Caco-2 (cell line): ENCODE measurements at regions not wholly inside any gene's neighbourhood (a gene's known extent, or its start where the extent isn't known, plus 50 kb on each side); places are given as distances from the start of the nearest gene placed in this dataset.

Source experiments
- BruUV-seq: library from RNA; stranded (reverse); fragments of 400-500 nt; replicated peaks from 2 replicates; lab custom pipeline; 2021; lab: Mats Ljungman, UMichigan
- CTCF ChIA-PET: fragments of 300-600 bp; sonication (Branson Sonifier 250); formaldehyde crosslinking; loops from one replicate; lab custom pipeline; 2022; ENCODE audit warnings: antibody characterized with exemption; lab: Charles Lee
- POLR2A ChIA-PET: fragments of 300-600 bp; sonication (Branson Sonifier 250); formaldehyde crosslinking; loops from one replicate; lab custom pipeline; 2022; ENCODE audit warnings: antibody characterized with exemption; lab: Charles Lee
- DNase-seq, 2 experiments: peaks; one replicate each; pipeline versions ENCODE4 v3.0.0 to v3.0.0-alpha.2; 2020 to 2022
- H3K27me3 ChIP-seq: replicated peaks from 2 replicates; pipeline ENCODE4 v1.6.0; 2011; ENCODE audit warnings: low read length; ENCODE audit not compliant: control insufficient read depth, insufficient read depth
- H3K36me3 ChIP-seq: 2 replicates; pipeline ENCODE4 v1.5.1; 2011; ENCODE audit warnings: low read length; ENCODE audit not compliant: control insufficient read depth, insufficient read depth
- H3K4me1 ChIP-seq: fragments of 250-450 bp; sonication (Bioruptor Pico); 2 replicates; pipeline ENCODE4 v1.5.1; 2020; ENCODE audit warnings: mild to moderate bottlenecking
- H3K4me3 ChIP-seq: 2 replicates; pipeline ENCODE4 v1.5.1; 2011; ENCODE audit warnings: low read depth, mild to moderate bottlenecking, control low read depth, low read length
- H3K9me3 ChIP-seq: fragments of 250-450 bp; sonication (Bioruptor Pico); 2 replicates; pipeline ENCODE4 v1.5.1; 2020; ENCODE audit warnings: mild to moderate bottlenecking, moderate library complexity
- H3K27ac Mint-ChIP-seq: one replicate; pipeline ENCODE4 v1.8.0; 2022; ENCODE audit warnings: mixed read lengths; ENCODE audit not compliant: unreplicated experiment
- H3K27me3 Mint-ChIP-seq: one replicate; pipeline ENCODE4 v1.8.0; 2022; ENCODE audit warnings: mixed read lengths; ENCODE audit not compliant: insufficient read depth, unreplicated experiment
- H3K36me3 Mint-ChIP-seq: one replicate; pipeline ENCODE4 v1.8.0; 2022; ENCODE audit warnings: mild to moderate bottlenecking, mixed read lengths; ENCODE audit not compliant: insufficient read depth, unreplicated experiment
- H3K4me1 Mint-ChIP-seq: one replicate; pipeline ENCODE4 v1.8.0; 2022; ENCODE audit warnings: low read depth, mixed read lengths; ENCODE audit not compliant: unreplicated experiment
- H3K4me3 Mint-ChIP-seq: one replicate; pipeline ENCODE4 v1.8.0; 2022; ENCODE audit warnings: mild to moderate bottlenecking, moderate library complexity, mixed read lengths; ENCODE audit not compliant: unreplicated experiment
- H3K9me3 Mint-ChIP-seq: one replicate; pipeline ENCODE4 v1.8.0; 2022; ENCODE audit warnings: mixed read lengths; ENCODE audit not compliant: unreplicated experiment
- intact Hi-C: fragments of 100-400 bp; cut with micrococcal nuclease; formaldehyde crosslinking; loops from one replicate; pipeline ENCODE4 v1.10.0; 2022; ENCODE audit not compliant: unreplicated experiment
- TF ChIP-seq, protein P1 (sequence below), 2 experiments: fragments of 200-600 bp in 1 of 2; IDR thresholded peaks; 1 replicate in 1 of 2; 2 replicates in 1 of 2; pipeline versions ENCODE4 v1.5.1 to v1.8.0; 2011 to 2022; ENCODE audit warnings: antibody characterized with exemption in 1 of 2, control low read depth in 1 of 2, inconsistent platforms in 1 of 2, low read depth in 1 of 2, low read length in 1 of 2, mild to moderate bottlenecking in 1 of 2, moderate library complexity in 1 of 2; ENCODE audit not compliant: insufficient read depth in 1 of 2, severe bottlenecking in 1 of 2, unreplicated experiment in 1 of 2

DNA sequence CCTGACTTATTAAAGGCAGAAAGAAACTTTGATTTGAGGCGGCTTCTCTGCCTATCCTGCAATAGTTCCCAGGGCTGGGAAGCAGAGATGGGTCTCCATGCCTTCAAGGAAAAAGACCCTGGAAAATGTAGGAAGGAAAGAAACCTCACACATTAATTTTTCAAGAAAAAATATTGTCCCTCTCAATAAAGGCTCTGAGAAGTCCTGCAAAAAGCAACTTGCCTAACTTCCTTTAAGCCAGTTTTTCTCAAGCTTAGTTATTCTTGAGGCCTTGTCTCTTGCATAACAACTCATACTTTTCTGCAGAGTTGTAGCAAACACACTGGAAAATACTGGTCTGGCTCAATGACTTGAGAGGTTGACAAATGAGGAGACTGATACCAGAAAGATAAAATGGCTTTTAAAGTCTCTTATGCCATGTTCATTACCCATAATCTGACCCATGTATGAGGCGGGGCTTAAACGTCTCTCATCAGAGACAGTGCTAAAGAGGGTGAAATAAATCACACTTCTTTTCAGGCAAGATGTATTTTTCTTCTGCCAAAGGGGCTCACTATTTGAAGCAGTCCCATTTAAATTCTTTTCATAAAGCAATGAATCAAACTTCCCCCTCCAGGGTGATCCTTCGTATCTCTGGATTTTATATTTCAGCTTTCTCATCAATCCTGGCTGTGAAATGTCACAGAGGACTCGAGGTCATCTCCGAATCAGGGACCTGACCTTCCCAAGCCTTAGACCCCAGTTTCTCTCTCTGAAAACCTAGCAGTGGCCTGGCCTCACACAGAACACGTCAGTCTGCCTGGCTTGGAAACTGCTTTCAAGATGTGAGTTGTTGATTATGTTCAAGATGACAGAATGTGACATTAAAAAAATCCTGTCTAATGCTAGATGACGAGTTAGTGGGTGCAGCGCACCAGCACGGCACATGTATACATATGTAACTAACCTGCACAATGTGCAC is 82.3 kb upstream of the KCNG1 start:
- Mint-ChIP-seq H3K9me3 (no peaks in the 10 kb centered on the region), H3K27ac (no peak overlapping the region), H3K36me3 (no peaks in the 10 kb centered on the region), H3K4me3 (no peak overlapping the region), H3K4me1 (no peaks in the 10 kb centered on the region), H3K27me3 (peaks cover 24% of the 10 kb centered on the region)
- intact Hi-C loops: no loop called here
- Histone ChIP-seq H3K4me3 (no peak overlapping the region), H3K4me1 (no peaks in the 10 kb centered on the region), H3K9me3 (peaks cover 4% of the 10 kb centered on the region), H3K27me3 (peaks cover 2% of the 10 kb centered on the region), H3K36me3 (no peaks in the 10 kb centered on the region)
- TF ChIP-seq, protein P1, sequence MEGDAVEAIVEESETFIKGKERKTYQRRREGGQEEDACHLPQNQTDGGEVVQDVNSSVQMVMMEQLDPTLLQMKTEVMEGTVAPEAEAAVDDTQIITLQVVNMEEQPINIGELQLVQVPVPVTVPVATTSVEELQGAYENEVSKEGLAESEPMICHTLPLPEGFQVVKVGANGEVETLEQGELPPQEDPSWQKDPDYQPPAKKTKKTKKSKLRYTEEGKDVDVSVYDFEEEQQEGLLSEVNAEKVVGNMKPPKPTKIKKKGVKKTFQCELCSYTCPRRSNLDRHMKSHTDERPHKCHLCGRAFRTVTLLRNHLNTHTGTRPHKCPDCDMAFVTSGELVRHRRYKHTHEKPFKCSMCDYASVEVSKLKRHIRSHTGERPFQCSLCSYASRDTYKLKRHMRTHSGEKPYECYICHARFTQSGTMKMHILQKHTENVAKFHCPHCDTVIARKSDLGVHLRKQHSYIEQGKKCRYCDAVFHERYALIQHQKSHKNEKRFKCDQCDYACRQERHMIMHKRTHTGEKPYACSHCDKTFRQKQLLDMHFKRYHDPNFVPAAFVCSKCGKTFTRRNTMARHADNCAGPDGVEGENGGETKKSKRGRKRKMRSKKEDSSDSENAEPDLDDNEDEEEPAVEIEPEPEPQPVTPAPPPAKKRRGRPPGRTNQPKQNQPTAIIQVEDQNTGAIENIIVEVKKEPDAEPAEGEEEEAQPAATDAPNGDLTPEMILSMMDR (IDR thresholded peaks at IDR 0.05; ENCODE audit: insufficient read depth in 1 of 2, low read depth in 1 of 2, low read length in 1 of 2, severe bottlenecking in 1 of 2, unreplicated experiment in 1 of 2): no peak
- ChIA-PET CTCF (interaction anchor here (1.0 kb wide), 1 partner anchor 118 kb away, joined by 3 read pairs; no protein-coding TSS in a partner anchor), POLR2A (no interaction called here)
- no peak for DNase-seq
- no TSS peak for BruUV-seq

DNA sequence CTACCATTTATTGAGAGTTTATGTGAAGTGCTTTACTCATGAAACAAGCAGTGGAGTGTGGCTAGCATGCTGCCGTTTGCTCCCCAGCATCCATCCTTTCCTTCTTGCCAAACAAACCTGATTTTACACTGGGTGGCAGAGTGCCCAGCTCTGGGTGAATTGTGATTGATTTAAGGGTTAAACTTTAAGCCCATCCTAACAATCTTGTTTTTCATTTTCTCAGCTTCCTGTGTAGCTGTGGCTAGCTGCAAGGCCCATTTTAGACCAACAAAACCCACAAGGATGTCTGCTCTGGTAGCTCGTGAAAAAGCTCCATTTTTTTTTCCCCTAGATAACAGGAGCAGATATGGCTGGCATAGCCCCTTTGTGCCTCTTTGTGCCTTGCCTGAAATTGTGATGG is 77.7 kb upstream of the KCNG1 start:
- Histone ChIP-seq H3K27me3 (no peaks in the 10 kb centered on the region; the same call in 1 of the 2 replicates), H3K4me3 (no peak overlapping the region), H3K36me3 (no peaks in the 10 kb centered on the region), H3K9me3 (no peaks in the 10 kb centered on the region), H3K4me1 (no peaks in the 10 kb centered on the region)
- intact Hi-C loops: no loop called here
- Mint-ChIP-seq H3K4me1 (no peaks in the 10 kb centered on the region), H3K36me3 (no peaks in the 10 kb centered on the region), H3K4me3 (no peak overlapping the region), H3K9me3 (no peaks in the 10 kb centered on the region), H3K27ac (no peak overlapping the region), H3K27me3 (peaks cover 12% of the 10 kb centered on the region)
- ChIA-PET CTCF (interaction anchor here (1.4 kb wide), 1 partner anchor 9 kb away, joined by 3 read pairs; no protein-coding TSS in a partner anchor), POLR2A (no interaction called here)
- BruUV-seq: no TSS peak
- TF ChIP-seq, protein P1 (IDR thresholded peaks at IDR 0.05; ENCODE audit: insufficient read depth in 1 of 2, low read depth in 1 of 2, low read length in 1 of 2, severe bottlenecking in 1 of 2, unreplicated experiment in 1 of 2): no peak
- no peak for DNase-seq

DNA sequence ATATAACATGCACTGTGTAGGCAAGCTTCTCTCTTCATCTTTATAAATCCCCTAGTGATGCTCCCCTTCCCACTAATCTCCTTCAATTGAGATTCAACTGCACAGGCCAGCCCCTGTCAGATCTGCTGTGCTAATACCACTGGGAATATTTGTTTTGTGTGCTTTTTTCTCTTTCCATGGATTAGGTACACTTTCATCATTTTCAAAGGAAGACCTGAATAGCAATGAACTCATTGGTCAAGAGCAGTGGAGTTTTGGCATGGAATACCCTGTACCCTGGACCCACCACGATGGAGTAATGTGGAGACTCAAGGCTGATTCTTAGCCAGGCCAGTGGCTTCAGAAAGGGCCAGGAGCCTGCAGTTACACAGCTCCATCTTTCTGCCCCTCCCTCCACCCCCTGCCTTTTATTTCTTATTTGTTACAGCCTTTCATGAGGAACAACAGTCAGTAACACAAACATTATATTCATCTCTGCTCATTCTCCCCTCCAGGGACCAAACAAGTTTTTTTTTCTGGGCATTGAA is 75.4 kb upstream of the KCNG1 start:
- H3K9me3 ChIP-seq: no peaks in the 10 kb centered on the region
- H3K27ac Mint-ChIP-seq: no peak overlapping the region
- H3K4me1 Mint-ChIP-seq: no peaks in the 10 kb centered on the region
- no peaks in the 10 kb centered on the region; the same call in 1 of the 2 replicates for H3K27me3 ChIP-seq
- H3K4me3 Mint-ChIP-seq: no peak overlapping the region
- no peak overlapping the region for H3K4me3 ChIP-seq
- H3K27me3 Mint-ChIP-seq: peaks cover 7% of the 10 kb centered on the region
- no peaks in the 10 kb centered on the region for H3K36me3 Mint-ChIP-seq
- H3K4me1 ChIP-seq: peaks cover 4% of the 10 kb centered on the region; the same call in 1 of the 2 replicates
- intact Hi-C loops: no loop called here
- H3K9me3 Mint-ChIP-seq: no peaks in the 10 kb centered on the region
- ChIA-PET CTCF (interaction anchor here (0.7 to 0.8 kb wide), 2 partner anchors 31 to 228 kb away, joined by 4 to 5 read pairs; no protein-coding TSS in a partner anchor), POLR2A (no interaction called here)
- no TSS peak for BruUV-seq
- no peaks in the 10 kb centered on the region for H3K36me3 ChIP-seq
- TF ChIP-seq, protein P1 (IDR thresholded peaks at IDR 0.05; ENCODE audit: insufficient read depth in 1 of 2, low read depth in 1 of 2, low read length in 1 of 2, severe bottlenecking in 1 of 2, unreplicated experiment in 1 of 2): no peak
- no peak for DNase-seq
